Panc1 (cell line): ENCODE measurements at regions not wholly inside any gene's neighbourhood (a gene's known extent, or its start where the extent isn't known, plus 50 kb on each side); places are given as distances from the start of the nearest gene placed in this dataset.

Experiments
- ATAC-seq: fragments of 200-7000 bp; cut with Tn5 transposase; 2 replicates; pipeline ENCODE4 v1.9.1; 2020; ENCODE audit warnings: mild to moderate bottlenecking, moderate library complexity
- BruUV-seq: library from RNA; stranded (reverse); fragments of 400-500 nt; replicated peaks from 2 replicates; lab custom pipeline; 2021; lab: Mats Ljungman, UMichigan
- CTCF ChIA-PET: fragments of 300-600 bp; sonication (Branson Sonifier 250); formaldehyde crosslinking; loops from one replicate; lab custom pipeline; 2022; ENCODE audit warnings: antibody characterized with exemption; lab: Charles Lee
- POLR2A ChIA-PET: fragments of 300-600 bp; sonication (Branson Sonifier 250); formaldehyde crosslinking; loops from one replicate; lab custom pipeline; 2022; ENCODE audit warnings: antibody characterized with exemption; lab: Charles Lee
- DNase-seq: peaks from one replicate; pipeline ENCODE4 v3.0.0-alpha.2; 2010; ENCODE audit warnings: low read depth, low spot score
- H3K27ac ChIP-seq: 2 replicates; pipeline ENCODE4 v1.5.1; 2011; ENCODE audit warnings: mild to moderate bottlenecking, low read length, inconsistent platforms
- H3K27me3 ChIP-seq: fragments of 200-500 bp; sonication (Bioruptor generic); 2 replicates; pipeline ENCODE4 v1.6.0; 2014; ENCODE audit warnings: low read length, inconsistent platforms; ENCODE audit not compliant: control insufficient read depth, insufficient read depth
- H3K36me3 ChIP-seq: fragments of 200-500 bp; sonication (Bioruptor generic); 2 replicates; pipeline ENCODE4 v1.5.1; 2014; ENCODE audit warnings: inconsistent platforms, mild to moderate bottlenecking, low read length, moderate library complexity; ENCODE audit not compliant: control insufficient read depth, insufficient read depth
- H3K4me1 ChIP-seq: 2 replicates; pipeline ENCODE4 v1.5.1; 2011; ENCODE audit warnings: inconsistent platforms, mild to moderate bottlenecking, low read length, moderate library complexity; ENCODE audit not compliant: control insufficient read depth, insufficient read depth
- H3K4me3 ChIP-seq, 2 experiments: 2 replicates each; pipeline ENCODE4 v1.5.1; 2011 to 2012; ENCODE audit warnings: low read depth in 2 of 2, low read length in 2 of 2, mild to moderate bottlenecking in 2 of 2, inconsistent platforms in 1 of 2, moderate library complexity in 1 of 2
- H3K9me3 ChIP-seq: fragments of 200-500 bp; sonication (Bioruptor generic); 2 replicates; pipeline ENCODE4 v1.5.1; 2014; ENCODE audit warnings: low read depth, mild to moderate bottlenecking, inconsistent platforms, low read length, moderate library complexity; ENCODE audit not compliant: control insufficient read depth, insufficient read depth
- POLR2AphosphoS5 ChIP-seq: IDR thresholded peaks from 2 replicates; pipeline ENCODE4 v1.6.1; 2012; ENCODE audit warnings: mild to moderate bottlenecking, low read depth, low read length, moderate library complexity
- SIN3A ChIP-seq: IDR thresholded peaks from 2 replicates; pipeline ENCODE4 v1.6.1; 2012; ENCODE audit warnings: low read depth, mild to moderate bottlenecking, low read length, moderate library complexity, borderline replicate concordance; ENCODE audit not compliant: insufficient read depth
- TCF7L2 ChIP-seq: IDR thresholded peaks from 2 replicates; pipeline ENCODE4 v1.6.1; 2011; ENCODE audit warnings: mild to moderate bottlenecking, low read depth, low read length, inconsistent platforms
- in situ Hi-C: cut with HindIII; loops from 2 replicates; pipeline ENCODE4 v1.10.0; 2016; ENCODE audit warnings: low sequenced_read_pairs, low pct_unique_long_range_greater_than_20kb
- intact Hi-C: fragments of 100-400 bp; cut with micrococcal nuclease; formaldehyde crosslinking; loops from one replicate; pipeline ENCODE4 v1.10.0; 2022; ENCODE audit not compliant: unreplicated experiment
- TF ChIP-seq, protein P1 (sequence below): fragments of 450-650 bp; IDR thresholded peaks from 2 replicates; pipeline ENCODE4 v1.5.1; 2017; ENCODE audit warnings: mild to moderate bottlenecking
- TF ChIP-seq, protein P2 (sequence below), 2 experiments: IDR thresholded peaks; 2 replicates each; pipeline ENCODE4 v1.6.1; 2011 to 2012; ENCODE audit warnings: low read depth in 2 of 2, control low read depth in 1 of 2, low read length in 1 of 2, mild to moderate bottlenecking in 1 of 2, moderate library complexity in 1 of 2; ENCODE audit not compliant: insufficient read depth in 1 of 2

DNA sequence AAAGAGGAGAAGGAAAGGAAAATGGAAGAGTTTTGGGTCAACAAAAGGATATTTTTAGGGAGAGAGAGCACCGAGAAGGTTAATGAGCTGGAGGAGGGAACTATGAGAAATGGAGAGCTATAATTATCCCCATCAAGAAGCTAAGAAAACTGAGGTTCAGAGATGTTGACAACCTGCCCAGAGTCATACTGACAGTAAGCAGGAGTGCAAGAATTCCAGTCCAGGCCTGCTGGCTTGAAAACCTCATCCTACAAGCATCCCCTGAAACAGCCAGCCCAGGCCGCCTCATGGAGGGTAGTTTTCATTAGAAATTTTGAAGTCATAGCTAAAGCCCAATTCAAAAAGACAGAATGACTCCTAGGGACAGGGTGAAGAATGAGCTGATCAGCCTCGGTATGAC lies 172.1 kb upstream of the LRFN2 start:
- ChIA-PET POLR2A (no interaction called here), CTCF (interaction anchor here (0.6 kb wide), 1 partner anchor 69 kb away, joined by 3 read pairs; no protein-coding TSS in a partner anchor)
- ATAC-seq: no peak
- Histone ChIP-seq H3K4me1 (no peaks in the 10 kb centered on the region), H3K27ac (no peak overlapping the region), H3K36me3 (no peaks in the 10 kb centered on the region), H3K4me3 (no peak overlapping the region), H3K27me3 (peaks cover 13% of the 10 kb centered on the region), H3K9me3 (no peaks in the 10 kb centered on the region)
- DNase-seq: no peak
- TF ChIP-seq, protein P1, sequence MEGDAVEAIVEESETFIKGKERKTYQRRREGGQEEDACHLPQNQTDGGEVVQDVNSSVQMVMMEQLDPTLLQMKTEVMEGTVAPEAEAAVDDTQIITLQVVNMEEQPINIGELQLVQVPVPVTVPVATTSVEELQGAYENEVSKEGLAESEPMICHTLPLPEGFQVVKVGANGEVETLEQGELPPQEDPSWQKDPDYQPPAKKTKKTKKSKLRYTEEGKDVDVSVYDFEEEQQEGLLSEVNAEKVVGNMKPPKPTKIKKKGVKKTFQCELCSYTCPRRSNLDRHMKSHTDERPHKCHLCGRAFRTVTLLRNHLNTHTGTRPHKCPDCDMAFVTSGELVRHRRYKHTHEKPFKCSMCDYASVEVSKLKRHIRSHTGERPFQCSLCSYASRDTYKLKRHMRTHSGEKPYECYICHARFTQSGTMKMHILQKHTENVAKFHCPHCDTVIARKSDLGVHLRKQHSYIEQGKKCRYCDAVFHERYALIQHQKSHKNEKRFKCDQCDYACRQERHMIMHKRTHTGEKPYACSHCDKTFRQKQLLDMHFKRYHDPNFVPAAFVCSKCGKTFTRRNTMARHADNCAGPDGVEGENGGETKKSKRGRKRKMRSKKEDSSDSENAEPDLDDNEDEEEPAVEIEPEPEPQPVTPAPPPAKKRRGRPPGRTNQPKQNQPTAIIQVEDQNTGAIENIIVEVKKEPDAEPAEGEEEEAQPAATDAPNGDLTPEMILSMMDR: no peak
- no peak for TF ChIP-seq TCF7L2
- intact Hi-C loops (no loop called here), in situ Hi-C loops (no loop called here)
- no TSS peak for BruUV-seq

DNA sequence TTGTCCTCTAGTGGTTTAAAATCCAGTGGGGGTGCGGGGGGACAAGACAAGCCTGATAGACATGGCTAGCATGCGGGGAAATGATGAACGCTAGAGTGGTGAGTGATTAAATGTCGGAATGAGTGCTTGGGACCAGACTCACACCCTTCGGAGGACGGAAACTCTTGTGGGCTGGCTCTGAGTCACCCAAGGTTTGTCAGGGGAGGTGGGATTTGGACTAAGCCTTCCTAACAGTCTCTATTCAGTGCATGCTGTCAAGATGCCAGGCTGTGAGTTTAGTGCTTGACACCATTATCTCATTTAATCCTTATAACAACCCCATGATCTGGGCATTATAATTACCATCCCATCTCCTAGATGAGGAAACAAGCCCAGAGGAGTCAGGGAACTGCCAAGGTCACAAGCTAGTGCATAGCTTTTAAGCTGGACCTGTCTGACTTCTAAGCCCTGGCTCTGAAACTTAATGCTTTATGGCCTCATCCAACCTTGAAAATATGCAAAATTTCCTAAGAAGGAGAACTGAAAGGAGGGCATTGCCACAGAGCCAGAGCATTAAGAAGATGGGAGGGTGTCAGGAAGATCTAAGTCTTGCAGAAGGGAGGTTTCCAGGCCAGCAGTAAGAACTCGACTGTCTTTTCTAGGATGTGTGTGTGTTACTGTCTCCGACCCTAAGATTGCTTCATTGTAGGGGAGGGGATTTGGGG lies 168.7 kb upstream of the LRFN2 start:
- Histone ChIP-seq H3K9me3 (no peaks in the 10 kb centered on the region), H3K4me1 (no peaks in the 10 kb centered on the region), H3K36me3 (no peaks in the 10 kb centered on the region), H3K4me3 (no peak overlapping the region), H3K27ac (no peak overlapping the region), H3K27me3 (peaks cover 13% of the 10 kb centered on the region)
- DNase-seq (no peak), ATAC-seq (no peak)
- in situ Hi-C loops: no loop called here
- intact Hi-C loops: no loop called here
- BruUV-seq: no TSS peak
- CTCF ChIA-PET: no interaction called here
- no peak for TF ChIP-seq TCF7L2
- no peak for TF ChIP-seq SIN3A
- TF ChIP-seq, protein P2, sequence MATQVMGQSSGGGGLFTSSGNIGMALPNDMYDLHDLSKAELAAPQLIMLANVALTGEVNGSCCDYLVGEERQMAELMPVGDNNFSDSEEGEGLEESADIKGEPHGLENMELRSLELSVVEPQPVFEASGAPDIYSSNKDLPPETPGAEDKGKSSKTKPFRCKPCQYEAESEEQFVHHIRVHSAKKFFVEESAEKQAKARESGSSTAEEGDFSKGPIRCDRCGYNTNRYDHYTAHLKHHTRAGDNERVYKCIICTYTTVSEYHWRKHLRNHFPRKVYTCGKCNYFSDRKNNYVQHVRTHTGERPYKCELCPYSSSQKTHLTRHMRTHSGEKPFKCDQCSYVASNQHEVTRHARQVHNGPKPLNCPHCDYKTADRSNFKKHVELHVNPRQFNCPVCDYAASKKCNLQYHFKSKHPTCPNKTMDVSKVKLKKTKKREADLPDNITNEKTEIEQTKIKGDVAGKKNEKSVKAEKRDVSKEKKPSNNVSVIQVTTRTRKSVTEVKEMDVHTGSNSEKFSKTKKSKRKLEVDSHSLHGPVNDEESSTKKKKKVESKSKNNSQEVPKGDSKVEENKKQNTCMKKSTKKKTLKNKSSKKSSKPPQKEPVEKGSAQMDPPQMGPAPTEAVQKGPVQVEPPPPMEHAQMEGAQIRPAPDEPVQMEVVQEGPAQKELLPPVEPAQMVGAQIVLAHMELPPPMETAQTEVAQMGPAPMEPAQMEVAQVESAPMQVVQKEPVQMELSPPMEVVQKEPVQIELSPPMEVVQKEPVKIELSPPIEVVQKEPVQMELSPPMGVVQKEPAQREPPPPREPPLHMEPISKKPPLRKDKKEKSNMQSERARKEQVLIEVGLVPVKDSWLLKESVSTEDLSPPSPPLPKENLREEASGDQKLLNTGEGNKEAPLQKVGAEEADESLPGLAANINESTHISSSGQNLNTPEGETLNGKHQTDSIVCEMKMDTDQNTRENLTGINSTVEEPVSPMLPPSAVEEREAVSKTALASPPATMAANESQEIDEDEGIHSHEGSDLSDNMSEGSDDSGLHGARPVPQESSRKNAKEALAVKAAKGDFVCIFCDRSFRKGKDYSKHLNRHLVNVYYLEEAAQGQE (IDR thresholded peaks at IDR 0.05; ENCODE audit: insufficient read depth in 1 of 2, low read depth in 2 of 2, low read length in 1 of 2): no peak
- TF ChIP-seq, protein P1: no peak
- no peak for TF ChIP-seq POLR2AphosphoS5
- POLR2A ChIA-PET: no interaction called here
